Astrocyte (in vitro differentiated cells and primary cell): ENCODE measurements at regions not wholly inside any gene's neighbourhood (a gene's known extent, or its start where the extent isn't known, plus 50 kb on each side); places are given as distances from the start of the nearest gene placed in this dataset.

Experiments used
- EZH2 ChIP-seq: IDR thresholded peaks from 2 replicates; pipeline ENCODE4 v1.6.1; 2012; ENCODE audit warnings: mild to moderate bottlenecking, low read length, inconsistent platforms; ENCODE audit not compliant: insufficient read depth
- TF ChIP-seq, protein P1 (sequence below): IDR thresholded peaks from 2 replicates; pipeline ENCODE4 v1.5.1; 2011; ENCODE audit warnings: low read depth, mild to moderate bottlenecking, inconsistent platforms, low read length, moderate library complexity; ENCODE audit not compliant: insufficient read depth

DNA sequence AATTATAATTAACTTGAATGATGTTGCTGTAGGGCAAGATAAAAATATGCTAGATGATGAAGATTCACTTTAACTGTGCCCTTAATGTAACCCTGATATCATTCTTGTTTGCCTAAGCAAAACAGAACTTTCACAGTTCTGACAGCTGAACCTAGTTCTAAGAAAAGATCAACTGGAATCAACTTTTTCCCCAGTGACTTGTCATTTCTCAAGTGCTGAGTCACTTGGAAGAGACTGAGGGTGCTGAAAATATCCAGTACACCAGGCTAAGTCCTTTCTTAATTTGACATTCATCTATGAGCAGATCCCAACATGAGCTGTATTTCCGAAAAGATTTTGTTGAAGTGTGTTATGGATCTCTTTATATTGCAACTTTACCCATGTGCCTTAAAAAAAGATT, 140.4 kb downstream of the MID1IP1 start:
- TF ChIP-seq, protein P1, sequence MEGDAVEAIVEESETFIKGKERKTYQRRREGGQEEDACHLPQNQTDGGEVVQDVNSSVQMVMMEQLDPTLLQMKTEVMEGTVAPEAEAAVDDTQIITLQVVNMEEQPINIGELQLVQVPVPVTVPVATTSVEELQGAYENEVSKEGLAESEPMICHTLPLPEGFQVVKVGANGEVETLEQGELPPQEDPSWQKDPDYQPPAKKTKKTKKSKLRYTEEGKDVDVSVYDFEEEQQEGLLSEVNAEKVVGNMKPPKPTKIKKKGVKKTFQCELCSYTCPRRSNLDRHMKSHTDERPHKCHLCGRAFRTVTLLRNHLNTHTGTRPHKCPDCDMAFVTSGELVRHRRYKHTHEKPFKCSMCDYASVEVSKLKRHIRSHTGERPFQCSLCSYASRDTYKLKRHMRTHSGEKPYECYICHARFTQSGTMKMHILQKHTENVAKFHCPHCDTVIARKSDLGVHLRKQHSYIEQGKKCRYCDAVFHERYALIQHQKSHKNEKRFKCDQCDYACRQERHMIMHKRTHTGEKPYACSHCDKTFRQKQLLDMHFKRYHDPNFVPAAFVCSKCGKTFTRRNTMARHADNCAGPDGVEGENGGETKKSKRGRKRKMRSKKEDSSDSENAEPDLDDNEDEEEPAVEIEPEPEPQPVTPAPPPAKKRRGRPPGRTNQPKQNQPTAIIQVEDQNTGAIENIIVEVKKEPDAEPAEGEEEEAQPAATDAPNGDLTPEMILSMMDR: no peak
- no peak for TF ChIP-seq EZH2
